HuH-7.5 (cell line): ENCODE measurements at regions not wholly inside any gene's neighbourhood (a gene's known extent, or its start where the extent isn't known, plus 50 kb on each side); places are given as distances from the start of the nearest gene placed in this dataset.
A peak's percentile ranks its signal among the peaks of the same experiment; 100 is the strongest.

Experiments used
- DNase-seq: peaks from one replicate; pipeline ENCODE4 v3.0.0; 2011; ENCODE audit warnings: low spot score

- DNase-seq: no peak
These were observed 143.4 kb downstream of the C11orf91 start for GRCh38 chr11:33557201-33557600.

GRCh38 chr11:33554219-33554618 is 146.4 kb downstream of the C11orf91 start:
- no peak for DNase-seq

- no peak for DNase-seq
These were observed 147.1 kb downstream of the C11orf91 start for GRCh38 chr11:33553486-33553885.

GRCh38 chr11:33552756-33553155 is 147.9 kb downstream of the C11orf91 start:
- DNase-seq: no peak

GRCh38 chr11:33551051-33551450 is 149.6 kb downstream of the C11orf91 start:
- no peak for DNase-seq

- DNase-seq: no peak
These were observed 151.1 kb downstream of the C11orf91 start for GRCh38 chr11:33549483-33549882.

GRCh38 chr11:33545931-33546330 is 154.7 kb downstream of the C11orf91 start:
- DNase-seq: no peak

- DNase-seq: no peak
These were observed 155.8 kb downstream of the C11orf91 start for GRCh38 chr11:33544593-33545373.

GRCh38 chr11:33543823-33544222 is 156.8 kb downstream of the C11orf91 start:
- no peak for DNase-seq

- DNase-seq: peak; percentile 36
These were observed 157.7 kb downstream of the C11orf91 start for GRCh38 chr11:33542921-33543320.

- DNase-seq: no peak
These were observed 159.4 kb downstream of the C11orf91 start for GRCh38 chr11:33540946-33541915.

- DNase-seq: no peak
These were observed 160.2 kb downstream of the C11orf91 start for GRCh38 chr11:33540427-33540826.

- no peak for DNase-seq
These were observed 160.9 kb downstream of the C11orf91 start for GRCh38 chr11:33539751-33540150.

- no peak for DNase-seq
These were observed 161.9 kb downstream of the C11orf91 start for GRCh38 chr11:33538726-33539125.

- no peak for DNase-seq
These were observed 164.4 kb downstream of the C11orf91 start for GRCh38 chr11:33536178-33536577.

- no peak for DNase-seq
These were observed 166.1 kb downstream of the C11orf91 start for GRCh38 chr11:33534575-33534974.

- no peak for DNase-seq
These were observed 167.1 kb downstream of the C11orf91 start for GRCh38 chr11:33533386-33534052.

- DNase-seq: no peak
These were observed 167.8 kb downstream of the C11orf91 start for GRCh38 chr11:33532720-33533385.

- no peak for DNase-seq
These were observed 168.4 kb downstream of the C11orf91 start for GRCh38 chr11:33532257-33532656.

GRCh38 chr11:33531743-33532181 is 168.9 kb downstream of the C11orf91 start:
- DNase-seq: no peak

GRCh38 chr11:33530815-33531214 is 169.8 kb downstream of the C11orf91 start:
- no peak for DNase-seq

GRCh38 chr11:33529461-33529860 is 171.2 kb downstream of the C11orf91 start:
- no peak for DNase-seq
